ACC112 (cell line): ENCODE measurements at regions not wholly inside any gene's neighbourhood (a gene's known extent, or its start where the extent isn't known, plus 50 kb on each side); places are given as distances from the start of the nearest gene placed in this dataset.

ENCODE experiments used
- H2AFZ ChIP-seq: fragments of 200-600 bp; sonication (generic); one replicate; pipeline ENCODE4 v1.6.0; 2017; ENCODE audit warnings: antibody characterized with exemption, low read length; ENCODE audit not compliant: unreplicated experiment
- H3K27ac ChIP-seq: fragments of 200-600 bp; sonication (generic); 2 replicates; pipeline ENCODE4 v1.5.1; 2014; ENCODE audit warnings: low read depth, mild to moderate bottlenecking, antibody characterized with exemption, low read length, moderate library complexity
- H3K27me3 ChIP-seq: fragments of 200-600 bp; sonication (generic); 2 replicates; pipeline ENCODE4 v1.6.1; 2014; ENCODE audit warnings: mild to moderate bottlenecking, antibody characterized with exemption, low read length, moderate library complexity, mixed read lengths; ENCODE audit not compliant: insufficient read depth
- H3K36me3 ChIP-seq: fragments of 200-600 bp; sonication (generic); 2 replicates; pipeline ENCODE4 v1.6.1; 2016; ENCODE audit warnings: mild to moderate bottlenecking, antibody characterized with exemption, low read length, moderate library complexity, mixed read lengths; ENCODE audit not compliant: insufficient read depth
- H3K4me1 ChIP-seq: fragments of 200-600 bp; sonication (generic); one replicate; pipeline ENCODE4 v1.6.1; 2016; ENCODE audit warnings: low read length, mixed read lengths; ENCODE audit not compliant: insufficient read depth, unreplicated experiment, control insufficient read depth
- H3K4me3 ChIP-seq: fragments of 200-600 bp; sonication (generic); 2 replicates; pipeline ENCODE4 v1.5.1; 2014; ENCODE audit warnings: mild to moderate bottlenecking, low read depth, low read length
- H3K79me2 ChIP-seq: fragments of 200-600 bp; sonication (generic); one replicate; pipeline ENCODE4 v1.6.0; 2016; ENCODE audit warnings: low read length; ENCODE audit not compliant: control insufficient read depth, unreplicated experiment, insufficient read depth

DNA sequence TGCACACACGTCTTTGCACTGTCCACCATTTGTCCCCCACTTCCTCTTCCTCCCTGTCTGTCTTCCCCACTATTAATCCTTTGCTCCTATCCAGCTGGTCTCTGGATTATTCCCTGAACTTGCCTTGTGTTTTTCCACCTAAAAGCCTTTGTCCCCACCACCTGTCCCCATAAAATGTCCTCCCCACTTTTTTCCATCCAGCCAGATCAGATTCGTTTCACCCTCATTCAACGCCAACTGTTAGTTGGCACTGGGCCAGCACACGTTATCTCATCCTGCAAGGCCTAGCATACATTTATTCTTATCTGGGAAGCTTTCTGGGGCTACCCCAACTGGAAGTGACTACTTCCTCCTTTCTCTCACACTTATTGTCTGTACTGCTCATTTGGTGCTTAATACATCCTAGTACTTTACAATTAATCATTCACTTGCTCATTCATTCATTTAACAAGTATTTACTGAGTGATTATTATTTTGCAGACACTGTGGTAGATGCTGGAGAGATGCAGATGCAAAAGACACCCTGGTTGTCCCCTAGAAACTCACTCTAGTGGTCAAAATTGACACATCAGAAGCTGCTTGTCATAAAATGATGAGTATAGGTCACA, 96.2 kb downstream of the RASSF10 start:
- peaks cover under 1% of the 10 kb centered on the region for H3K4me1 ChIP-seq
- no peaks in the 10 kb centered on the region for H3K79me2 ChIP-seq
- no peak overlapping the region for H3K4me3 ChIP-seq
- H2AFZ ChIP-seq, result no peak overlapping the region
- H3K27me3 ChIP-seq, result peaks cover 30% of the 10 kb centered on the region
- no peaks in the 10 kb centered on the region for H3K36me3 ChIP-seq
- no peak overlapping the region for H3K27ac ChIP-seq

DNA sequence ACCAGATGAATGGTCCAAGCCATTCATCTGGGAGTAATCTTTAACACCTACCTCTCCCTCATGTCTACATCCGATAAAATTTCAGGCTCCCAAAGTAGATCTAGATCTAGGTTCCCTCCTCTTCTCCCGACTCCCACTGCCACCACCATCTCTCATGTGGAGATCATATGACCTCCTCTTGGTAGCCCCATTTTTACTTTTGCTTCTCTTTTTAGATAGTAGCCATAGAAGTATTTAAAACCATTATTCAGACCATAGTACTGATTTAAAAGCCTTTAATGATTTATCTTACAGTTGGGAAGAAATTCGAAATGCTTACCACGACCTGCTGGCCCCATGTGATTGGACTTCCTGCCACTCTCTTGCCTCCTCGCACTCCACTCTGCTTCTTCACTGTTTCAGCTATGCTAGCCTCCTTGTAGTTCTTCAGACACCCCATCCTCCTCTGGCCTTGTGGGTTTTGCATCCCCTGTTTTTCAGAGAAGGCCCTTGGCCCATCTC, 98.5 kb downstream of the RASSF10 start:
- Histone ChIP-seq H3K79me2 (no peaks in the 10 kb centered on the region), H3K27me3 (peaks cover 30% of the 10 kb centered on the region), H3K4me3 (no peak overlapping the region), H3K4me1 (peaks cover 11% of the 10 kb centered on the region), H3K36me3 (no peaks in the 10 kb centered on the region), H2AFZ (no peak overlapping the region), H3K27ac (no peak overlapping the region)

GRCh38 chr11:13108416-13108815, 99.3 kb downstream of the RASSF10 start:
- H3K4me1 ChIP-seq, result peaks cover 11% of the 10 kb centered on the region
- no peaks in the 10 kb centered on the region for H3K79me2 ChIP-seq
- no peak overlapping the region for H3K27ac ChIP-seq
- H3K36me3 ChIP-seq, result no peaks in the 10 kb centered on the region
- H3K27me3 ChIP-seq, result peaks cover 22% of the 10 kb centered on the region
- no peak overlapping the region for H3K4me3 ChIP-seq
- H2AFZ ChIP-seq, result no peak overlapping the region

- H3K36me3 ChIP-seq, result no peaks in the 10 kb centered on the region
- H3K4me3 ChIP-seq, result no peak overlapping the region
- H3K27ac ChIP-seq, result no peak overlapping the region
- peaks cover 11% of the 10 kb centered on the region for H3K4me1 ChIP-seq
- H3K79me2 ChIP-seq, result no peaks in the 10 kb centered on the region
- H2AFZ ChIP-seq, result no peak overlapping the region
- H3K27me3 ChIP-seq, result peaks cover 12% of the 10 kb centered on the region; the same call in 1 of the 2 replicates
Measured at GRCh38 chr11:13109616-13110015, 100.5 kb downstream of the RASSF10 start.

GRCh38 chr11:13110145-13110544, 101.0 kb downstream of the RASSF10 start:
- H3K4me3 ChIP-seq, result no peak overlapping the region
- no peak overlapping the region for H3K27ac ChIP-seq

GRCh38 chr11:13110929-13111812, 102.1 kb downstream of the RASSF10 start:
- H3K27ac ChIP-seq, result no peak overlapping the region
- no peaks in the 10 kb centered on the region for H3K79me2 ChIP-seq
- H2AFZ ChIP-seq, result no peak overlapping the region
- no peaks in the 10 kb centered on the region for H3K36me3 ChIP-seq
- no peaks in the 10 kb centered on the region for H3K27me3 ChIP-seq
- no peak overlapping the region for H3K4me3 ChIP-seq
- peaks cover 11% of the 10 kb centered on the region for H3K4me1 ChIP-seq

More at GRCh38 chr11:13110145-13110544, 101.0 kb downstream of the RASSF10 start:
- Histone ChIP-seq H3K36me3 (no peaks in the 10 kb centered on the region), H3K79me2 (no peaks in the 10 kb centered on the region), H3K4me1 (peaks cover 11% of the 10 kb centered on the region), H3K27me3 (peaks cover 7% of the 10 kb centered on the region; the same call in 1 of the 2 replicates), H2AFZ (no peak overlapping the region)

DNA sequence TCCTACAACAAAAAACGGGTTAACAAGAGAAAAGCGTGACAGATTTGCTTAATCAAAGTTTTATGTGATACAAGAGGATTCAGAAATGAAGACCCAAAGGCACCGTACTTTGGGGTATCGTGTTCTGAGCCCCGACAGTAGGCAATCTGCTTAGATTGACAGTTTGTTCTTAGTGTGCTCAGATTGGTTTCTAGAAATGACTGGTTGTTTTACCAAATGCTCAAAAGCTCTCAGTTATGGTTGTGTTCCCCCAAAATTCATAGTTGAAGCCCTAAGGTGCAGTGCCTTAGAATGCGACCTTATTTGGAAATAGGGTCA, 102.7 kb downstream of the RASSF10 start:
- H3K4me1 ChIP-seq, result peaks cover 14% of the 10 kb centered on the region
- no peaks in the 10 kb centered on the region for H3K79me2 ChIP-seq
- no peak overlapping the region for H3K4me3 ChIP-seq
- H3K36me3 ChIP-seq, result no peaks in the 10 kb centered on the region
- no peak overlapping the region for H2AFZ ChIP-seq
- H3K27ac ChIP-seq, result no peak overlapping the region
- no peaks in the 10 kb centered on the region for H3K27me3 ChIP-seq

DNA sequence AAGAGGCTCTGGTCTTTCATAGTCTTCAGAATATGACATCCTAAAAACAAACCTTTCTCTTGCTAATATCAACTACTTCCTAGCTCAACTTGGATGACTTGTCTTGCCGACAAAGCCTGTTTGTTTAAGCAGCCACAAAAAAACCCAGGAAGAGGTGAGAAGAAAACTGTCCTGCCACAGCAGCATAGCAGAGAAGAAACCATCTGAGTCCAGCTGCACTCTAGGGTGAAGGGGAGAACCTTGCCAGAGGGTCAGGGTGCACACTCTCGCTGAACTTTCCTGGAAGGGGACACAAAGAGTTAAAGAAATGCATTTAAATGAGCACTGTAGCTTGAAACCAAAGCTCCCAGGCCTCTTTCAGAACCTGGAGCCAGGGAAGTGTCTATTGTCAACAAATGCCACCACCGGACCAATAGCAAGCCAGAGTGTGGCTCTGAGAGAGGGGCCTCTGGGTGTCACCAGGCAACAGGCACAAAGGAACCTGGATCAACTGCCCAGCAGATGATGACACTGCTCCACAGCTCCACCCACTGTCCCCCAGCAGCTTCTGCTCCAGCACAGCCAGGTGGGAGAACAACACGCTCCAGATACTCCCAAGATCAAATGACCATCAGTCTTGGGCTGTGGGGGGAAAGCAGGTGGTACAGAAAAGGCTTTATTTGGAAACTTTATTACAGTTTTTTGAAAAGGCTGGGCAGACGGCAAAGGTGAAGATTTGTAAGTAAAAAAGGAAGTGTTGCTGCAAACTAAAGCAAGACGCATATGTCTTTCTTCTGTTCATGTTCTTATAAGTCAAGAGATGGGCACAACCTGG, 105.7 kb downstream of the RASSF10 start:
- Histone ChIP-seq H3K4me3 (no peak overlapping the region), H3K79me2 (no peaks in the 10 kb centered on the region), H3K27ac (no peak overlapping the region), H3K27me3 (no peaks in the 10 kb centered on the region), H2AFZ (no peak overlapping the region), H3K36me3 (no peaks in the 10 kb centered on the region), H3K4me1 (peaks cover 43% of the 10 kb centered on the region)

- no peaks in the 10 kb centered on the region for H3K36me3 ChIP-seq
- H2AFZ ChIP-seq, result no peak overlapping the region
- no peaks in the 10 kb centered on the region for H3K79me2 ChIP-seq
- H3K4me1 ChIP-seq, result peaks cover 48% of the 10 kb centered on the region
- H3K4me3 ChIP-seq, result no peak overlapping the region
- no peak overlapping the region for H3K27ac ChIP-seq
- H3K27me3 ChIP-seq, result no peaks in the 10 kb centered on the region
Measured at GRCh38 chr11:13115380-13115675, 106.2 kb downstream of the RASSF10 start.

DNA sequence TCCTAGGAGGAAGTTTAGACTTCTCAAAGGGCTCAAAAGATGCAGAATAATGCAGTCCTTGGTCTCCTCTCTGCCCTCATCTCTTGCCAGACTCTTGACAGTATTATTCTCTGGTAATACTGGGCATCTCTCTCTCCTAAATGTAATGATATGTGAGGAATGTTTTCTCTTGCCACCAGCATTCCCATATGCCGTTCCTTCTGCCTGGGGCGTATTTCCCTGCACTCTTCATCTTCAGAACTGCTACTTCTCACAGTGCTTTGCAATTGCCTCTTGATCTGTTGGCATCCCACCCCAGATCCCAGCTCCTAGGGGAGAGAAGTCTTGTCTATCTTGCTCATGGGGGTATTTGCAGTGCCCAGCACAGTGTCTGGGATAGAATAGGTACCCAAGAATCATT, 107.4 kb downstream of the RASSF10 start:
- H3K4me3 ChIP-seq, result no peak overlapping the region
- H3K27me3 ChIP-seq, result no peaks in the 10 kb centered on the region
- peaks cover 48% of the 10 kb centered on the region for H3K4me1 ChIP-seq
- H2AFZ ChIP-seq, result no peak overlapping the region
- H3K27ac ChIP-seq, result no peak overlapping the region
- H3K36me3 ChIP-seq, result no peaks in the 10 kb centered on the region
- no peaks in the 10 kb centered on the region for H3K79me2 ChIP-seq
